Aorta (tissue), 5 donors: ENCODE measurements at regions not wholly inside any gene's neighbourhood (a gene's known extent, or its start where the extent isn't known, plus 50 kb on each side); places are given as distances from the start of the nearest gene placed in this dataset.

Experiments
- ATAC-seq: fragments of 200-7000 bp; cut with Tn5 transposase; one replicate; pipeline ENCODE4 v1.9.1; 2022; ENCODE audit warnings: moderate library complexity; ENCODE audit not compliant: low FRiP score
- DNase-seq, 2 donors: peaks; one replicate each; pipeline ENCODE4 v3.0.0-alpha.2; 2020
- H3K27ac ChIP-seq, 2 donors: one replicate each; pipeline ENCODE4 v1.5.1; 2013; ENCODE audit warnings: low read length in 2 of 2, mild to moderate bottlenecking in 2 of 2, moderate library complexity in 2 of 2, control low read depth in 1 of 2, inconsistent platforms in 1 of 2, low read depth in 1 of 2
- H3K27me3 ChIP-seq, 2 donors: one replicate each; pipeline ENCODE4 v1.6.1; 2013; ENCODE audit warnings: control low read depth in 1 of 2, low read length in 1 of 2, mild to moderate bottlenecking in 1 of 2, moderate library complexity in 1 of 2; ENCODE audit not compliant: insufficient read depth in 2 of 2, control insufficient read depth in 1 of 2
- H3K36me3 ChIP-seq, 2 donors: one replicate each; pipeline ENCODE4 v1.6.1; 2013; ENCODE audit warnings: control low read depth in 1 of 2, low read length in 1 of 2, mild to moderate bottlenecking in 1 of 2; ENCODE audit not compliant: insufficient read depth in 2 of 2, control insufficient read depth in 1 of 2
- H3K4me1 ChIP-seq, 2 donors: one replicate each; pipeline ENCODE4 v1.6.1; 2013; ENCODE audit warnings: low read length in 2 of 2, control low read depth in 1 of 2, mild to moderate bottlenecking in 1 of 2, moderate library complexity in 1 of 2; ENCODE audit not compliant: insufficient read depth in 2 of 2, control insufficient read depth in 1 of 2
- H3K4me3 ChIP-seq, 2 donors: one replicate each; pipeline ENCODE4 v1.5.1; 2013; ENCODE audit warnings: low read length in 2 of 2, control low read depth in 1 of 2, mild to moderate bottlenecking in 1 of 2
- H3K9me3 ChIP-seq: one replicate; pipeline ENCODE4 v1.6.1; 2013; ENCODE audit warnings: mild to moderate bottlenecking, low read length; ENCODE audit not compliant: control insufficient read depth
- WGBS, 2 donors: extraction: QIAGEN DNeasy Blood & Tissue Kit; methylation state at CpG; one replicate each; pipeline ENCODE4 v1.1.7; 2013; 5-methylcytosine and 5-hydroxymethylcytosine counted together
- intact Hi-C, 2 donors: fragments of 100-400 bp; cut with DNase I; formaldehyde crosslinking; loops; one replicate each; pipeline versions ENCODE4 v1.14.2 to v1.15.0; 2022
- donor health status: healthy with polysubstance abuse.
- donor health status: Bipolar disorder and iron deficiency.
- donor health status: DM: no; HTN: no; CAD: no.
- donor health status: DM: no; HTN: no; CAD: no.
- donor health status: DM: yes; HTN: yes; CAD: no.

GRCh38 chr18:30056528-30056927 is 986.0 kb downstream of the DSC3 start:
- Histone ChIP-seq H3K4me1 (no peaks in the 10 kb centered on the region), H3K36me3 (no peaks in the 10 kb centered on the region), H3K9me3 (no peaks in the 10 kb centered on the region), H3K27me3 (peaks cover 0 to 2% of the 10 kb centered on the region in 2 donors), H3K27ac (no peak overlapping the region), H3K4me3 (no peak overlapping the region)
- no peak for ATAC-seq
- no peak for DNase-seq
- intact Hi-C loops = no loop called here
- 47 to 66% methylated on average over 2 of the region's 2 CpGs for WGBS, 2 donors

GRCh38 chr18:30044496-30044895 is 998.0 kb downstream of the DSC3 start:
- Histone ChIP-seq H3K9me3 (no peaks in the 10 kb centered on the region), H3K27ac (no peak overlapping the region), H3K27me3 (no peaks in the 10 kb centered on the region), H3K4me1 (no peaks in the 10 kb centered on the region), H3K36me3 (no peaks in the 10 kb centered on the region), H3K4me3 (no peak overlapping the region)
- ATAC-seq (no peak), DNase-seq (no peak)
- intact Hi-C loops = no loop called here
- 68 to 82% methylated on average over 5 of the region's 5 CpGs for WGBS, 2 donors

- intact Hi-C loops = no loop called here
- Histone ChIP-seq H3K27me3 (no peaks in the 10 kb centered on the region), H3K9me3 (no peaks in the 10 kb centered on the region), H3K4me3 (no peak overlapping the region), H3K27ac (no peak overlapping the region), H3K4me1 (no peaks in the 10 kb centered on the region), H3K36me3 (no peaks in the 10 kb centered on the region)
- DNase-seq (no peak), ATAC-seq (no peak)
These were observed 1003.3 kb downstream of the DSC3 start for GRCh38 chr18:30039201-30039600.

GRCh38 chr18:30034818-30035217 is 1007.7 kb downstream of the DSC3 start:
- Histone ChIP-seq H3K4me1 (no peaks in the 10 kb centered on the region), H3K4me3 (no peak overlapping the region), H3K36me3 (no peaks in the 10 kb centered on the region), H3K27ac (no peak overlapping the region), H3K9me3 (no peaks in the 10 kb centered on the region), H3K27me3 (no peaks in the 10 kb centered on the region)
- DNase-seq (no peak), ATAC-seq (no peak)
- WGBS, 2 donors = 79 to 88% methylated on average over 3 of the region's 3 CpGs
- intact Hi-C loops = no loop called here

GRCh38 chr18:30016179-30016578 is 1026.4 kb downstream of the DSC3 start:
- no peak overlapping the region for H3K4me3 ChIP-seq
- H3K9me3 ChIP-seq = no peaks in the 10 kb centered on the region
- WGBS, 2 donors = 77 to 88% methylated on average over 2 of the region's 2 CpGs
- intact Hi-C loops = no loop called here
- no peak for ATAC-seq
- no peaks in the 10 kb centered on the region for H3K4me1 ChIP-seq
- DNase-seq = no peak
- H3K36me3 ChIP-seq = no peaks in the 10 kb centered on the region
- H3K27ac ChIP-seq = no peak overlapping the region
- no peaks in the 10 kb centered on the region for H3K27me3 ChIP-seq

GRCh38 chr18:30004965-30005364 is 1037.6 kb downstream of the DSC3 start:
- no peaks in the 10 kb centered on the region for H3K27me3 ChIP-seq
- ATAC-seq = no peak
- no peak overlapping the region for H3K27ac ChIP-seq
- DNase-seq = no peak
- H3K4me1 ChIP-seq = no peaks in the 10 kb centered on the region
- H3K9me3 ChIP-seq = no peaks in the 10 kb centered on the region
- 83 to 85% methylated on average over 1 of the region's 1 CpG for WGBS, 2 donors
- intact Hi-C loops = no loop called here
- no peaks in the 10 kb centered on the region for H3K36me3 ChIP-seq
- no peak overlapping the region for H3K4me3 ChIP-seq

- no peak overlapping the region for H3K27ac ChIP-seq
- H3K4me3 ChIP-seq = no peak overlapping the region
- 81 to 82% methylated on average over 1 of the region's 1 CpG for WGBS, 2 donors
- H3K36me3 ChIP-seq = no peaks in the 10 kb centered on the region
- H3K9me3 ChIP-seq = no peaks in the 10 kb centered on the region
- intact Hi-C loops = no loop called here
- no peaks in the 10 kb centered on the region for H3K4me1 ChIP-seq
- DNase-seq (no peak), ATAC-seq (no peak)
- H3K27me3 ChIP-seq = no peaks in the 10 kb centered on the region
These were observed 1060.3 kb downstream of the DSC3 start for GRCh38 chr18:29982218-29982617.

- Histone ChIP-seq H3K27ac (no peak overlapping the region), H3K4me3 (no peak overlapping the region), H3K4me1 (no peaks in the 10 kb centered on the region), H3K36me3 (no peaks in the 10 kb centered on the region), H3K27me3 (no peaks in the 10 kb centered on the region), H3K9me3 (no peaks in the 10 kb centered on the region)
- intact Hi-C loops = no loop called here
- ATAC-seq = no peak
- DNase-seq = no peak
- 89 to 91% methylated on average over 1 of the region's 1 CpG for WGBS, 2 donors
These were observed 1062.7 kb downstream of the DSC3 start for GRCh38 chr18:29979881-29980280.

GRCh38 chr18:29969876-29970275 is 1072.7 kb downstream of the DSC3 start:
- DNase-seq = no peak
- H3K27me3 ChIP-seq = no peaks in the 10 kb centered on the region
- no peaks in the 10 kb centered on the region for H3K4me1 ChIP-seq
- no peak overlapping the region for H3K4me3 ChIP-seq
- H3K36me3 ChIP-seq = no peaks in the 10 kb centered on the region
- intact Hi-C loops = no loop called here
- H3K9me3 ChIP-seq = no peaks in the 10 kb centered on the region
- ATAC-seq = no peak
- no peak overlapping the region for H3K27ac ChIP-seq
